LNCAP (cell line): ENCODE measurements at regions not wholly inside any gene's neighbourhood (a gene's known extent, or its start where the extent isn't known, plus 50 kb on each side); places are given as distances from the start of the nearest gene placed in this dataset.

Source experiments
- CTCF ChIP-seq: fragments of 450-650 bp; IDR thresholded peaks from 2 replicates; pipeline ENCODE4 v1.5.1; 2017; ENCODE audit warnings: mild to moderate bottlenecking

- TF ChIP-seq CTCF = no peak
These were observed 98.7 kb downstream of the C16orf95 start for GRCh38 chr16:87218281-87219055.

DNA sequence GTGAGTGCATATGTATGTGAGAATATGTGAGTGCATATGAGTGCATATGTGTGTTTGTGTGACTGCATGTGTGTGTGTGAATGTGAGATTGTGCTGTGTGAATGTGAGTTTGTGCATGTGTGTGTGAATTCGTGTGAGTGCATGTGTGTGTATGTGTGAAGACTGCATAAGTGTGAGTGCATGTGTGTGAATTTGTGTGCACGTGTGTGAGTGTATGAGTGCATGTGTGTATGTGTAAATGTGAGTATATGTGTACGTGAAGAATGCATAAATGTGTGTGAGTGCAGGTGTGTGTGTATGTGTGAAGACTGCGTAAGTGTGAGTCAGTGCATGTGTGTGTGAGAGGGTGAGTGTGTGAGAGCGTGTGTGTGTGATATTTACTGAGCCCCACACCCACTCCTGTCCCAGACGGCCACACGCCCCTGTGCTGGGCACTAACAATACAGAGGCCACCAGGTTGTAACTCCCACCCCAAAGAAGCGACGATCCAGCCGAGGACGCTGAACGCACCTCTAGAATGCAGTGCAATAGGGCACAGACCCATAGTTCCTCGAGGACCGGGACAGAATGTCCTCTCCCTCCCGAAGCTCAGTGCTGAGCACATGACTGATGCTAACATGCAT lies 97.8 kb downstream of the C16orf95 start:
- TF ChIP-seq CTCF = no peak

GRCh38 chr16:87221633-87222032 lies 95.6 kb downstream of the C16orf95 start:
- no peak for TF ChIP-seq CTCF

- no peak for TF ChIP-seq CTCF
These were observed 94.9 kb downstream of the C16orf95 start for GRCh38 chr16:87222335-87222734.

GRCh38 chr16:87223656-87224248 lies 93.4 kb downstream of the C16orf95 start:
- TF ChIP-seq CTCF = no peak

DNA sequence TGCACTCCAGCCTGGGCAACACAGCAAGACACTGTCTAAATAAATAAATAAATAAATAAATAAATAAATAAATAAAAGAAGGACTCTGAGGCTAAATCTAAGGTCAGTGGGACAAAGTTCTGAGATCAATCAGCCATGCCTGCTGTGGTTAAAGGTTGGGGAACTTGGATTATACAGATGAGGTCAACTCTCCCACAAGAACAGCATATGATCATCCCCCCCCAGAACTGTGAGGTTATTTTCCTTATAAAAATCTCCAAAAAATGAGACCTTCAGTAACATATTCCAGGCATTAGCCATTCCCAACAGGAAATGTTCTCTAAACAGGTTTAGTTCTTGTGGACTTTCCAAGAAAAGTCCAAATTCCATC lies 90.3 kb downstream of the C16orf95 start:
- no peak for TF ChIP-seq CTCF

DNA sequence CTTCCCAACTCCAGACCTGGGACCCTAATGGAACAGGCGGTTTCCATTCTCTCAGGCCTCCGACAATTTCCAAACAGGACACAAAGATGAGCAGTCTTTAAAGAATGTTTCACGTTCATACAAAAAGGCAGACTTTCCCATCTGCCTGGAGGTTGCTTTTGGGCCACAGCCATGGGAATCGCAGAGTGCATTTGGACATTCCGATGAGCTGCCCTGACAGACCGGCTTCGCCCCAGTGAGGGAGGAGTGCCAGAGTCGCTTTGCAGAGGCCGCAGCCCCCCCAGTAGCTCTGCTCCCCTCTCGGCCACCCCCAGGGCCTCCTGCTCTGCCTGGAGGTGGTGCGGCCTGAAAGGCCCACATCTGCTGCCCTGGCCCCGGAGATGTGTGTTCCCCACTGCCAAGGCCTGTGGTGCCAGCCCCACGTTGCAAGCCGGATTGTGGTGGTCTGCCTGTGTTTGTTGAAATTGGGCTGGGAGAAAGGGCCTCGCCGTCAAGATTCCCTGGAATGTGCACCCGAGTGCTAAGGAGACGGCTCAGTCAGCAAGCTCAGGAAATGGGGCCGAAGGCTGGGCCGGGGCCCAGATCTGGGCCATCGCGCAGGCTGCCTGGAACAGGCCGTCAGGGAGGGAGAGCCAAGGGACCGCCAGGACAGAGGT lies 89.8 kb downstream of the C16orf95 start:
- no peak for TF ChIP-seq CTCF
